Esophagus squamous epithelium (tissue), 5 donors: ENCODE measurements at regions not wholly inside any gene's neighbourhood (a gene's known extent, or its start where the extent isn't known, plus 50 kb on each side); places are given as distances from the start of the nearest gene placed in this dataset.

Experiments
- DNase-seq: peaks from one replicate; lab custom pipeline; 2025; lab: John Stamatoyannopoulos, UW
- H3K27ac ChIP-seq, 4 donors: fragments of 200-600 bp; sonication (generic); one replicate each; pipeline ENCODE4 v1.5.1; 2016 to 2019; ENCODE audit warnings: mild to moderate bottlenecking in 1 of 4
- H3K27me3 ChIP-seq, 4 donors: fragments of 200-600 bp; sonication (generic); 1 replicate in 3 of 4; 2 replicates in 1 of 4; pipeline versions ENCODE4 v1.5.1 to v1.6.0; 2017 to 2021; ENCODE audit warnings: antibody characterized with exemption in 1 of 4
- H3K36me3 ChIP-seq, 3 donors: fragments of 200-600 bp; sonication (generic); one replicate each; pipeline ENCODE4 v1.5.1; 2016 to 2019
- H3K4me1 ChIP-seq, 3 donors: fragments of 200-600 bp; sonication (generic); one replicate each; pipeline ENCODE4 v1.5.1; 2017 to 2019
- H3K4me3 ChIP-seq, 4 donors: fragments of 200-600 bp; sonication (generic); 1 replicate in 3 of 4; 2 replicates in 1 of 4; pipeline ENCODE4 v1.5.1; 2016 to 2019; ENCODE audit warnings: mild to moderate bottlenecking in 2 of 4, moderate library complexity in 1 of 4
- H3K9me3 ChIP-seq, 3 donors: fragments of 200-600 bp; sonication (generic); one replicate each; pipeline ENCODE4 v1.5.1; 2016 to 2019
- CTCF ChIP-seq, 6 experiments: fragments of 450-650 bp in 4 of 6; fragments of 200-600 bp in 2 of 6; sonication (generic) in 2 of 6; IDR thresholded peaks; one replicate each; pipeline ENCODE4 v1.5.1; 2016 to 2019; ENCODE audit warnings: antibody characterized with exemption in 6 of 6, mild to moderate bottlenecking in 4 of 6, moderate library complexity in 4 of 6
- POLR2A ChIP-seq, 4 donors: fragments of 450-650 bp; IDR thresholded peaks; one replicate each; pipeline ENCODE4 v1.6.1; 2017; ENCODE audit warnings: antibody characterized with exemption in 4 of 4, mild to moderate bottlenecking in 4 of 4, moderate library complexity in 3 of 4
- WGBS, 2 donors: methylation state at CpG; one replicate each; pipeline ENCODE4 v1.1.5; 2018; 5-methylcytosine and 5-hydroxymethylcytosine counted together
- intact Hi-C: fragments of 100-400 bp; cut with DNase I; formaldehyde crosslinking; loops from one replicate; pipeline ENCODE4 v1.15.0; 2022
- donor health status: DM: yes; HTN: yes; CAD: no.

- no peaks in the 10 kb centered on the region for H3K9me3 ChIP-seq
- no peak for TF ChIP-seq POLR2A (IDR thresholded peaks at IDR 0.05)
- no peak for TF ChIP-seq CTCF (IDR thresholded peaks at IDR 0.05)
- H3K4me1 ChIP-seq: no peaks in the 10 kb centered on the region
- no peak overlapping the region for H3K27ac ChIP-seq
- H3K36me3 ChIP-seq: no peaks in the 10 kb centered on the region
- DNase-seq: no peak
- WGBS, 2 donors: 71 to 73% methylated on average over 3 of the region's 3 CpGs
- no peak overlapping the region for H3K4me3 ChIP-seq
- no peaks in the 10 kb centered on the region for H3K27me3 ChIP-seq
- intact Hi-C loops: no loop called here
Observed at GRCh38 chr1:70877343-70877742, 170.3 kb downstream of the PTGER3 start.

DNA sequence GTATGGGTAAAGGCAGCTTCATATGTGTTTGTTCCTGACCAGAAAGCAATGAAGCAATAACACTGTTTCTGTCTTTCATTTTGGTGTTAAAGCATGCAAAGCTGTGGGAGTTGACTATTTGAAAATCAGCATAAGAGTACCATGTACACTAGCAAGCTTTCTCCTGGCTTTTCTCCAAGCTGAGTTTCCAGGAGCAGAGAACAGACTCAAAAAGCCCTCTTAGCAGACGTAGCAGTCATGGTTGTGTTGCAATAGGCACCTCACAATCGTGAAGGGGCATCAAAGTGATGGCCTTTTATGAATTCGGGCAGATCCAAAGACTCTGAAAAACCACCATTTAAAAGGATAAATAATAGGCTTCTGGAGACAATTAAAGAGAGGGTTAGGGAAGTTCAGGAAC lies 159.7 kb downstream of the PTGER3 start:
- TF ChIP-seq POLR2A (IDR thresholded peaks at IDR 0.05) (no peak), CTCF (IDR thresholded peaks at IDR 0.05) (no peak)
- Histone ChIP-seq H3K27ac (no peak overlapping the region), H3K4me1 (no peaks in the 10 kb centered on the region), H3K4me3 (no peak overlapping the region), H3K36me3 (no peaks in the 10 kb centered on the region), H3K9me3 (no peaks in the 10 kb centered on the region), H3K27me3 (no peaks in the 10 kb centered on the region)
- 37% methylated on average over 3 of the region's 3 CpGs for WGBS, 2 donors
- intact Hi-C loops: no loop called here
- no peak for DNase-seq

- WGBS, 2 donors: 68 to 70% methylated on average over 4 of the region's 4 CpGs
- Histone ChIP-seq H3K27me3 (no peaks in the 10 kb centered on the region), H3K4me3 (no peak overlapping the region), H3K36me3 (no peaks in the 10 kb centered on the region), H3K27ac (no peak overlapping the region), H3K9me3 (no peaks in the 10 kb centered on the region), H3K4me1 (no peaks in the 10 kb centered on the region)
- no peak for TF ChIP-seq POLR2A (IDR thresholded peaks at IDR 0.05)
- intact Hi-C loops: no loop called here
- no peak for DNase-seq
Observed at GRCh38 chr1:70888722-70889121, 158.9 kb downstream of the PTGER3 start.

GRCh38 chr1:70890408-70890807 lies 157.2 kb downstream of the PTGER3 start:
- intact Hi-C loops: no loop called here
- H3K36me3 ChIP-seq: no peaks in the 10 kb centered on the region
- TF ChIP-seq POLR2A (IDR thresholded peaks at IDR 0.05): no peak
- no peak for TF ChIP-seq CTCF (IDR thresholded peaks at IDR 0.05)
- no peak overlapping the region for H3K4me3 ChIP-seq
- H3K9me3 ChIP-seq: no peaks in the 10 kb centered on the region
- no peaks in the 10 kb centered on the region for H3K27me3 ChIP-seq
- no peak for DNase-seq
- H3K4me1 ChIP-seq: no peaks in the 10 kb centered on the region
- H3K27ac ChIP-seq: no peak overlapping the region
- 36 to 58% methylated on average over 2 of the region's 2 CpGs for WGBS, 2 donors

DNA sequence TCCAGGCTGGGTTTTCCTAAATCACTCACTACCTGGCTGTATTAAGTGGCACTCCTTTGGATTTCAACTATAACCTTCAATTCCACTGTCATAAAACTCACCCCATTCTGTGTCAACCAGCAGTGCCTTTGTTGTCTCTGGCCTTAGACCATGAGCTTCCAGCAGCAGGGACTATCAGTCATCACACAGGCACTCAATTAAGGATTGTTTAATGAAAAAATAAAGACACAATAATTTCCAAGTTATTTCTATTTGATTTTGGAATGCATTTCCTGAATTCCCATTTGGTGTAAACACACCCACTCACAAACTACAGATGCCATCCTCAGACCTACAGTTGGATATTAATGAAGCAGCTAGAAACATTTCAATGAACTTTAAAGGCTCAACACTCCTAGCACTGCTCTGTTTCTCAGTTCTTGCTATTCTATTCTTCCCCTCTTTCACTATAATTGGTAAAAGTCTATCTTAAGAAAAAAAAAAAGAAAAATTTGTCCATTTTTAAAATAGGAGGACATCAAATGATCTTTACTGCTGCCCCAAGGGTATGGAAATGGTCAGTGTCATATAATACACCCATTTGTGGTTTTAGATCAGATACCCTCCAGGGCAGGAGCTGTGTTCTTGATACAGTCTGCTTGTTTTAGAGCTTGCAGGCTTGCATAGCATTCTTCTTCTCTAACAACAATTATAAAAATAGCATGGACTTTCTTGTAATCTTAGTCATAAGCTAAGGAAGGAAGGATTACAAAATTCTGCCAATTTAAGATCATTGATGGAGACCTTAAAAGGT lies 156.4 kb downstream of the PTGER3 start:
- DNase-seq: no peak
- Histone ChIP-seq H3K36me3 (no peaks in the 10 kb centered on the region), H3K27me3 (no peaks in the 10 kb centered on the region), H3K4me1 (no peaks in the 10 kb centered on the region), H3K9me3 (no peaks in the 10 kb centered on the region), H3K27ac (no peak overlapping the region), H3K4me3 (no peak overlapping the region)
- intact Hi-C loops: no loop called here
- no peak for TF ChIP-seq POLR2A (IDR thresholded peaks at IDR 0.05)
- TF ChIP-seq CTCF (IDR thresholded peaks at IDR 0.05): no peak
